GM23338 (cell line): ENCODE measurements at regions not wholly inside any gene's neighbourhood (a gene's known extent, or its start where the extent isn't known, plus 50 kb on each side); places are given as distances from the start of the nearest gene placed in this dataset.

Source experiments
- ATAC-seq: fragments of 200-7000 bp; cut with Tn5 transposase; 3 replicates; pipeline ENCODE4 v1.9.1; 2020
- DNase-seq: peaks from one replicate; pipeline ENCODE4 v3.0.0-alpha.2; 2015; ENCODE audit warnings: low spot score
- H2AFZ ChIP-seq: fragments of 200-600 bp; sonication (generic); 2 replicates; pipeline ENCODE4 v1.8.0; 2016; ENCODE audit warnings: antibody characterized with exemption, mild to moderate bottlenecking, moderate library complexity
- H3F3A ChIP-seq: fragments of 200-600 bp; sonication (generic); replicated peaks from 2 replicates; pipeline ENCODE4 v1.8.0; 2017; ENCODE audit warnings: antibody characterized with exemption, mixed run types, low read depth
- H3K27ac ChIP-seq: fragments of 200-600 bp; sonication (generic); 2 replicates; pipeline ENCODE4 v1.6.1; 2016; ENCODE audit warnings: low read depth
- H3K27me3 ChIP-seq: fragments of 200-600 bp; sonication (generic); 2 replicates; pipeline ENCODE4 v1.8.0; 2016; ENCODE audit warnings: mild to moderate bottlenecking, mixed run types, moderate library complexity; ENCODE audit not compliant: insufficient read depth
- H3K36me3 ChIP-seq: fragments of 200-600 bp; sonication (generic); 2 replicates; pipeline ENCODE4 v1.8.0; 2016; ENCODE audit warnings: mild to moderate bottlenecking; ENCODE audit not compliant: insufficient read depth
- H3K4me1 ChIP-seq: fragments of 200-600 bp; sonication (generic); 2 replicates; pipeline ENCODE4 v1.8.0; 2016; ENCODE audit warnings: mild to moderate bottlenecking, moderate library complexity; ENCODE audit not compliant: insufficient read depth
- H3K4me2 ChIP-seq: fragments of 200-600 bp; sonication (generic); 2 replicates; pipeline ENCODE4 v1.7.1; 2017; ENCODE audit warnings: mixed run types
- H3K4me3 ChIP-seq: fragments of 200-600 bp; sonication (generic); 2 replicates; pipeline ENCODE4 v1.6.1; 2016; ENCODE audit warnings: mixed run types
- H3K79me2 ChIP-seq: fragments of 200-600 bp; sonication (generic); replicated peaks from 2 replicates; pipeline ENCODE4 v1.8.0; 2017; ENCODE audit warnings: mild to moderate bottlenecking; ENCODE audit not compliant: insufficient read depth
- H3K9me2 ChIP-seq: fragments of 200-600 bp; sonication (generic); 2 replicates; pipeline ENCODE4 v1.8.0; 2017; ENCODE audit not compliant: insufficient read depth
- H4K20me1 ChIP-seq: fragments of 200-600 bp; sonication (generic); replicated peaks from 2 replicates; pipeline ENCODE4 v1.8.0; 2017; ENCODE audit warnings: mild to moderate bottlenecking; ENCODE audit not compliant: insufficient read depth
- H3K27ac Mint-ChIP-seq: 2 replicates; pipeline ENCODE4 v1.8.0; 2020; ENCODE audit warnings: inconsistent platforms, mild to moderate bottlenecking, moderate library complexity, mixed read lengths
- H3K27me3 Mint-ChIP-seq: 3 replicates; pipeline ENCODE4 v1.8.0; 2022; ENCODE audit warnings: low read depth, mild to moderate bottlenecking, moderate library complexity, mixed read lengths, inconsistent platforms; ENCODE audit not compliant: insufficient read depth, poor library complexity
- H3K36me3 Mint-ChIP-seq: 3 replicates; pipeline ENCODE4 v1.8.0; 2021; ENCODE audit warnings: low read depth, mild to moderate bottlenecking, inconsistent platforms, moderate library complexity, mixed read lengths
- H3K4me1 Mint-ChIP-seq: 3 replicates; pipeline ENCODE4 v1.8.0; 2020; ENCODE audit warnings: mild to moderate bottlenecking, inconsistent platforms, mixed read lengths
- H3K4me3 Mint-ChIP-seq: 3 replicates; pipeline ENCODE4 v1.8.0; 2021; ENCODE audit warnings: moderate library complexity, mild to moderate bottlenecking, inconsistent platforms, mixed read lengths
- H3K9me3 Mint-ChIP-seq: 3 replicates; pipeline ENCODE4 v1.8.0; 2020; ENCODE audit warnings: moderate library complexity, mild to moderate bottlenecking, inconsistent platforms, mixed read lengths
- CREB1 ChIP-seq: fragments of 250-450 bp; sonication (Bioruptor Pico); IDR thresholded peaks from 2 replicates; pipeline ENCODE4 v1.5.0; 2020; ENCODE audit warnings: low read depth, mild to moderate bottlenecking, moderate library complexity
- EZH2 ChIP-seq: fragments of 200-600 bp; sonication (generic); IDR thresholded peaks from one replicate; pipeline ENCODE4 v1.8.0; 2017; ENCODE audit warnings: antibody characterized with exemption, mild to moderate bottlenecking, low read depth; ENCODE audit not compliant: unreplicated experiment
- EZH2phosphoT487 ChIP-seq: fragments of 200-600 bp; sonication (generic); IDR thresholded peaks from one replicate; pipeline ENCODE4 v1.8.1; 2018; ENCODE audit warnings: antibody characterized with exemption; ENCODE audit not compliant: unreplicated experiment
- JUNB ChIP-seq: IDR thresholded peaks from one replicate; pipeline ENCODE4 v1.6.1; 2016; ENCODE audit warnings: antibody characterized with exemption; ENCODE audit not compliant: unreplicated experiment
- NANOG ChIP-seq: IDR thresholded peaks from 2 replicates; pipeline ENCODE4 v1.6.1; 2016; ENCODE audit warnings: antibody characterized with exemption, borderline replicate concordance
- POLR2AphosphoS5 ChIP-seq: IDR thresholded peaks from 2 replicates; pipeline ENCODE4 v1.6.1; 2016; ENCODE audit warnings: antibody characterized with exemption, low read depth
- REST ChIP-seq: IDR thresholded peaks from one replicate; pipeline ENCODE4 v1.6.1; 2018; ENCODE audit warnings: antibody characterized with exemption; ENCODE audit not compliant: unreplicated experiment
- STAT1 ChIP-seq: IDR thresholded peaks from one replicate; pipeline ENCODE4 v1.6.1; 2016; ENCODE audit warnings: antibody characterized with exemption; ENCODE audit not compliant: unreplicated experiment
- ZNF114 ChIP-seq: fragments of 250-450 bp; sonication (Bioruptor Pico); IDR thresholded peaks from 2 replicates; pipeline ENCODE4 v1.5.0; 2020; ENCODE audit warnings: mild to moderate bottlenecking, moderate library complexity
- ZNF331 ChIP-seq: fragments of 250-450 bp; sonication (Bioruptor Pico); IDR thresholded peaks from 2 replicates; pipeline ENCODE4 v1.5.0; 2020; ENCODE audit warnings: low read depth, mild to moderate bottlenecking, moderate library complexity
- TF ChIP-seq, protein P1 (sequence below): fragments of 250-450 bp; sonication (Bioruptor Pico); IDR thresholded peaks from 2 replicates; pipeline ENCODE4 v1.5.0; 2020; ENCODE audit warnings: mild to moderate bottlenecking, moderate library complexity
- TF ChIP-seq, protein P2 (sequence below), 2 experiments: fragments of 200-600 bp in 1 of 2; sonication (generic) in 1 of 2; conservative IDR thresholded peaks; 2 replicates each; pipeline versions ENCODE4 v1.5.1 to v1.6.1; 2016 to 2017; ENCODE audit warnings: antibody characterized with exemption in 2 of 2, low read depth in 2 of 2, mild to moderate bottlenecking in 2 of 2, moderate library complexity in 1 of 2
- TF ChIP-seq, protein P3 (sequence below): IDR thresholded peaks from 2 replicates; pipeline ENCODE4 v1.6.1; 2016; ENCODE audit warnings: antibody characterized with exemption

GRCh38 chr4:125734504-125734903, 419.7 kb downstream of the FAT4 start:
- H3K9me3 Mint-ChIP-seq = no peaks in the 10 kb centered on the region
- Histone ChIP-seq H3K27ac (no peak overlapping the region), H3F3A (no peaks in the 10 kb centered on the region), H3K4me1 (peaks cover 16% of the 10 kb centered on the region), H4K20me1 (no peaks in the 10 kb centered on the region), H3K9me2 (no peaks in the 10 kb centered on the region), H3K79me2 (no peaks in the 10 kb centered on the region), H3K4me2 (no peak overlapping the region), H3K27me3 (no peaks in the 10 kb centered on the region), H3K4me3 (no peak overlapping the region), H2AFZ (no peak overlapping the region), H3K36me3 (no peaks in the 10 kb centered on the region)
- H3K27ac Mint-ChIP-seq = peak overlapping the region; percentile 81; the same call in 1 of the 2 replicates
- peak; percentile 70 for ATAC-seq
- peaks cover 7% of the 10 kb centered on the region; the same call in 2 of the 3 replicates for H3K36me3 Mint-ChIP-seq
- peaks cover 40% of the 10 kb centered on the region for H3K4me1 Mint-ChIP-seq
- DNase-seq = no peak
- peak overlapping the region; percentile 3; the same call in 1 of the 3 replicates for H3K4me3 Mint-ChIP-seq
- TF ChIP-seq NANOG (no peak), STAT1 (no peak), REST (no peak), JUNB (no peak), POLR2AphosphoS5 (no peak), EZH2 (no peak), ZNF114 (CRISPR knock-in tag) (no peak), ZNF331 (CRISPR knock-in tag) (no peak), CREB1 (no peak), EZH2phosphoT487 (no peak)
- TF ChIP-seq, protein P1, sequence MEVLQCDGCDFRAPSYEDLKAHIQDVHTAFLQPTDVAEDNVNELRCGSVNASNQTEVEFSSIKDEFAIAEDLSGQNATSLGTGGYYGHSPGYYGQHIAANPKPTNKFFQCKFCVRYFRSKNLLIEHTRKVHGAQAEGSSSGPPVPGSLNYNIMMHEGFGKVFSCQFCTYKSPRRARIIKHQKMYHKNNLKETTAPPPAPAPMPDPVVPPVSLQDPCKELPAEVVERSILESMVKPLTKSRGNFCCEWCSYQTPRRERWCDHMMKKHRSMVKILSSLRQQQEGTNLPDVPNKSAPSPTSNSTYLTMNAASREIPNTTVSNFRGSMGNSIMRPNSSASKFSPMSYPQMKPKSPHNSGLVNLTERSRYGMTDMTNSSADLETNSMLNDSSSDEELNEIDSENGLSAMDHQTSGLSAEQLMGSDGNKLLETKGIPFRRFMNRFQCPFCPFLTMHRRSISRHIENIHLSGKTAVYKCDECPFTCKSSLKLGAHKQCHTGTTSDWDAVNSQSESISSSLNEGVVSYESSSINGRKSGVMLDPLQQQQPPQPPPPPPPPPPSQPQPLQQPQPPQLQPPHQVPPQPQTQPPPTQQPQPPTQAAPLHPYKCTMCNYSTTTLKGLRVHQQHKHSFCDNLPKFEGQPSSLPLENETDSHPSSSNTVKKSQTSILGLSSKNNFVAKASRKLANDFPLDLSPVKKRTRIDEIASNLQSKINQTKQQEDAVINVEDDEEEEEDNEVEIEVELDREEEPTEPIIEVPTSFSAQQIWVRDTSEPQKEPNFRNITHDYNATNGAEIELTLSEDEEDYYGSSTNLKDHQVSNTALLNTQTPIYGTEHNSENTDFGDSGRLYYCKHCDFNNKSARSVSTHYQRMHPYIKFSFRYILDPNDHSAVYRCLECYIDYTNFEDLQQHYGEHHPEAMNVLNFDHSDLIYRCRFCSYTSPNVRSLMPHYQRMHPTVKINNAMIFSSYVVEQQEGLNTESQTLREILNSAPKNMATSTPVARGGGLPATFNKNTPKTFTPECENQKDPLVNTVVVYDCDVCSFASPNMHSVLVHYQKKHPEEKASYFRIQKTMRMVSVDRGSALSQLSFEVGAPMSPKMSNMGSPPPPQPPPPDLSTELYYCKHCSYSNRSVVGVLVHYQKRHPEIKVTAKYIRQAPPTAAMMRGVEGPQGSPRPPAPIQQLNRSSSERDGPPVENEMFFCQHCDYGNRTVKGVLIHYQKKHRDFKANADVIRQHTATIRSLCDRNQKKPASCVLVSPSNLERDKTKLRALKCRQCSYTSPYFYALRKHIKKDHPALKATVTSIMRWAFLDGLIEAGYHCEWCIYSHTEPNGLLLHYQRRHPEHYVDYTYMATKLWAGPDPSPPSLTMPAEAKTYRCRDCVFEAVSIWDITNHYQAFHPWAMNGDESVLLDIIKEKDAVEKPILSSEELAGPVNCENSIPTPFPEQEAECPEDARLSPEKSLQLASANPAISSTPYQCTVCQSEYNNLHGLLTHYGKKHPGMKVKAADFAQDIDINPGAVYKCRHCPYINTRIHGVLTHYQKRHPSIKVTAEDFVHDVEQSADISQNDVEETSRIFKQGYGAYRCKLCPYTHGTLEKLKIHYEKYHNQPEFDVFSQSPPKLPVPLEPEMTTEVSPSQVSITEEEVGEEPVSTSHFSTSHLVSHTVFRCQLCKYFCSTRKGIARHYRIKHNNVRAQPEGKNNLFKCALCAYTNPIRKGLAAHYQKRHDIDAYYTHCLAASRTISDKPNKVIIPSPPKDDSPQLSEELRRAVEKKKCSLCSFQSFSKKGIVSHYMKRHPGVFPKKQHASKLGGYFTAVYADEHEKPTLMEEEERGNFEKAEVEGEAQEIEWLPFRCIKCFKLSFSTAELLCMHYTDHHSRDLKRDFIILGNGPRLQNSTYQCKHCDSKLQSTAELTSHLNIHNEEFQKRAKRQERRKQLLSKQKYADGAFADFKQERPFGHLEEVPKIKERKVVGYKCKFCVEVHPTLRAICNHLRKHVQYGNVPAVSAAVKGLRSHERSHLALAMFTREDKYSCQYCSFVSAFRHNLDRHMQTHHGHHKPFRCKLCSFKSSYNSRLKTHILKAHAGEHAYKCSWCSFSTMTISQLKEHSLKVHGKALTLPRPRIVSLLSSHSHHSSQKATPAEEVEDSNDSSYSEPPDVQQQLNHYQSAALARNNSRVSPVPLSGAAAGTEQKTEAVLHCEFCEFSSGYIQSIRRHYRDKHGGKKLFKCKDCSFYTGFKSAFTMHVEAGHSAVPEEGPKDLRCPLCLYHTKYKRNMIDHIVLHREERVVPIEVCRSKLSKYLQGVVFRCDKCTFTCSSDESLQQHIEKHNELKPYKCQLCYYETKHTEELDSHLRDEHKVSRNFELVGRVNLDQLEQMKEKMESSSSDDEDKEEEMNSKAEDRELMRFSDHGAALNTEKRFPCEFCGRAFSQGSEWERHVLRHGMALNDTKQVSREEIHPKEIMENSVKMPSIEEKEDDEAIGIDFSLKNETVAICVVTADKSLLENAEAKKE (CRISPR knock-in tag) = no peak
- TF ChIP-seq, protein P2, sequence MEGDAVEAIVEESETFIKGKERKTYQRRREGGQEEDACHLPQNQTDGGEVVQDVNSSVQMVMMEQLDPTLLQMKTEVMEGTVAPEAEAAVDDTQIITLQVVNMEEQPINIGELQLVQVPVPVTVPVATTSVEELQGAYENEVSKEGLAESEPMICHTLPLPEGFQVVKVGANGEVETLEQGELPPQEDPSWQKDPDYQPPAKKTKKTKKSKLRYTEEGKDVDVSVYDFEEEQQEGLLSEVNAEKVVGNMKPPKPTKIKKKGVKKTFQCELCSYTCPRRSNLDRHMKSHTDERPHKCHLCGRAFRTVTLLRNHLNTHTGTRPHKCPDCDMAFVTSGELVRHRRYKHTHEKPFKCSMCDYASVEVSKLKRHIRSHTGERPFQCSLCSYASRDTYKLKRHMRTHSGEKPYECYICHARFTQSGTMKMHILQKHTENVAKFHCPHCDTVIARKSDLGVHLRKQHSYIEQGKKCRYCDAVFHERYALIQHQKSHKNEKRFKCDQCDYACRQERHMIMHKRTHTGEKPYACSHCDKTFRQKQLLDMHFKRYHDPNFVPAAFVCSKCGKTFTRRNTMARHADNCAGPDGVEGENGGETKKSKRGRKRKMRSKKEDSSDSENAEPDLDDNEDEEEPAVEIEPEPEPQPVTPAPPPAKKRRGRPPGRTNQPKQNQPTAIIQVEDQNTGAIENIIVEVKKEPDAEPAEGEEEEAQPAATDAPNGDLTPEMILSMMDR (conservative IDR thresholded peaks at IDR 0.05; ENCODE audit: low read depth in 2 of 2) = no peak
- TF ChIP-seq, protein P3, sequence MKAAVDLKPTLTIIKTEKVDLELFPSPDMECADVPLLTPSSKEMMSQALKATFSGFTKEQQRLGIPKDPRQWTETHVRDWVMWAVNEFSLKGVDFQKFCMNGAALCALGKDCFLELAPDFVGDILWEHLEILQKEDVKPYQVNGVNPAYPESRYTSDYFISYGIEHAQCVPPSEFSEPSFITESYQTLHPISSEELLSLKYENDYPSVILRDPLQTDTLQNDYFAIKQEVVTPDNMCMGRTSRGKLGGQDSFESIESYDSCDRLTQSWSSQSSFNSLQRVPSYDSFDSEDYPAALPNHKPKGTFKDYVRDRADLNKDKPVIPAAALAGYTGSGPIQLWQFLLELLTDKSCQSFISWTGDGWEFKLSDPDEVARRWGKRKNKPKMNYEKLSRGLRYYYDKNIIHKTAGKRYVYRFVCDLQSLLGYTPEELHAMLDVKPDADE = no peak
- H3K27me3 Mint-ChIP-seq = no peaks in the 10 kb centered on the region
